Loucy (cell line): ENCODE measurements at regions not wholly inside any gene's neighbourhood (a gene's known extent, or its start where the extent isn't known, plus 50 kb on each side); places are given as distances from the start of the nearest gene placed in this dataset.

Experiments
- H2AFZ ChIP-seq: fragments of 200-600 bp; sonication (generic); 2 replicates; pipeline ENCODE4 v1.6.0; 2016; ENCODE audit warnings: antibody characterized with exemption, mild to moderate bottlenecking, low read length, moderate library complexity
- H3F3A ChIP-seq: fragments of 200-600 bp; 2 replicates; pipeline ENCODE4 v1.6.0; 2016; ENCODE audit warnings: antibody characterized with exemption, low read depth, mild to moderate bottlenecking
- H3K27me3 ChIP-seq: fragments of 200-600 bp; sonication (generic); 2 replicates; pipeline ENCODE4 v1.6.1; 2014; ENCODE audit warnings: low read length, mild to moderate bottlenecking; ENCODE audit not compliant: insufficient read depth, poor library complexity, severe bottlenecking
- H3K36me3 ChIP-seq: fragments of 200-600 bp; sonication (generic); 2 replicates; pipeline ENCODE4 v1.6.1; 2016; ENCODE audit warnings: low read length; ENCODE audit not compliant: insufficient read depth
- H3K4me1 ChIP-seq: fragments of 200-600 bp; sonication (generic); 2 replicates; pipeline ENCODE4 v1.5.1; 2014; ENCODE audit warnings: low read length, mild to moderate bottlenecking; ENCODE audit not compliant: insufficient read depth, poor library complexity, severe bottlenecking
- H3K4me2 ChIP-seq: fragments of 200-600 bp; sonication (generic); 2 replicates; pipeline ENCODE4 v1.6.0; 2014; ENCODE audit warnings: antibody characterized with exemption, low read length, low read depth, mild to moderate bottlenecking; ENCODE audit not compliant: poor library complexity, severe bottlenecking
- H3K4me3 ChIP-seq: fragments of 200-600 bp; sonication (generic); 2 replicates; pipeline ENCODE4 v1.5.1; 2014; ENCODE audit warnings: low read length, mild to moderate bottlenecking, mixed read lengths; ENCODE audit not compliant: poor library complexity, severe bottlenecking
- H3K79me2 ChIP-seq: fragments of 200-600 bp; sonication (generic); 2 replicates; pipeline ENCODE4 v1.6.1; 2014; ENCODE audit warnings: low read length; ENCODE audit not compliant: insufficient read depth
- H3K9ac ChIP-seq: fragments of 200-600 bp; sonication (generic); 2 replicates; pipeline ENCODE4 v1.6.0; 2014; ENCODE audit warnings: mild to moderate bottlenecking, low read depth, low read length, moderate library complexity; ENCODE audit not compliant: poor library complexity, severe bottlenecking
- H3K9me2 ChIP-seq: fragments of 200-600 bp; sonication (generic); replicated peaks from 2 replicates; pipeline ENCODE4 v1.6.1; 2016; ENCODE audit warnings: low read depth, low read length, mixed read lengths
- H3K9me3 ChIP-seq: fragments of 200-600 bp; sonication (generic); 2 replicates; pipeline ENCODE4 v1.6.1; 2014; ENCODE audit warnings: mild to moderate bottlenecking, antibody characterized with exemption, low read length, low read depth; ENCODE audit not compliant: insufficient read depth
- H4K20me1 ChIP-seq: fragments of 200-600 bp; sonication (generic); 2 replicates; pipeline ENCODE4 v1.6.0; 2014; ENCODE audit warnings: antibody characterized with exemption, low read length, mild to moderate bottlenecking; ENCODE audit not compliant: insufficient read depth, poor library complexity, severe bottlenecking
- EZH2phosphoT487 ChIP-seq: fragments of 200-600 bp; IDR thresholded peaks from 2 replicates; pipeline ENCODE4 v1.6.1; 2018; ENCODE audit warnings: antibody characterized with exemption, mild to moderate bottlenecking, moderate library complexity, borderline replicate concordance
- TF ChIP-seq, protein P1 (sequence below): fragments of 200-600 bp; sonication (generic); conservative IDR thresholded peaks from 2 replicates; pipeline ENCODE4 v1.5.1; 2014; ENCODE audit warnings: mild to moderate bottlenecking, antibody characterized with exemption, low read length

DNA sequence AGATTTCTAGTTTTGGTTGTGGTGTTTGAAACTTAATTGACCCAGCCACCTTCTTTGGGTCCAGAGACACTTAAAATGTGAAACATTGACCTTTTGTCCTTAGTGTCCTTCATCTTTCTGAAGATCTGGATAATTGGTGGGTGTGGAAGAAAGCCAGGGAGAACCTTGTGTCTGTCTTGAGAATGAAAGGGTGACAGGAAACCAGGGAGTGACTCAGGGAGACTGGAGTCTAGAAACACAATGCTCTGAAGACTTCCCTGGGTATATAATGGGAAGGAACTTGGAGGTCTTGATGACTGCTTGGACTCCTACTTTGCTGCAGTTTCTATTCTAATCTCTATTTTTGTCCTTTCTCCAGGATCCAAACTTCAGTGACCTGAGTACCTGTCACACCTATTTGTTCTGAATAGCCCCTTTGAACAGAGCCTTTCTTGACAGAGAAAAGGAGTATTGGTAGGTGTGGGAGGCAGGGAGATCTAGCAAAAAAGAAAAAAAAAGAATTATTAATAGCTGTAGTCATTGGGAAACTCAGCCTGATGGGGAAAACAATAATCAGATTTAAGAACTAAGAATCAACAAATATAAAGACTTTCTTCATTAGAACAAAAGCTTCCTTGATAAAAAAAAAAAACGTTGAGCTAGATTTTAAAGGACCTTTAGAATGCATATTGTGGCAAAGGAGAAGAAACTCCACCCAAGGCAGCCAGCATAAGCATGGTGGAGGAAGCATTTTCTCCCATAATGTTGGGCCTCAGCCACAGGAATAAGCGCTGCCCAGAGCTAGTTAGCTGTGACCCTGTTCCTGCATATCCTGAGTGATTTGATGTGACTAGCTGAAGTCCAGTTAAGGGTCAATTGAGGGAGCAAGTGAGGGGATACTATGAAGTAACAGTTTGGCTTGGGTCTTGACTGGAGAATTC is 77.9 kb upstream of the HOXC13 start:
- Histone ChIP-seq H3K27me3 (no peaks in the 10 kb centered on the region), H3K79me2 (no peaks in the 10 kb centered on the region), H3K36me3 (no peaks in the 10 kb centered on the region), H3K4me3 (no peak overlapping the region), H3K4me2 (no peak overlapping the region), H2AFZ (no peak overlapping the region), H3F3A (no peaks in the 10 kb centered on the region), H3K9ac (no peak overlapping the region), H4K20me1 (no peaks in the 10 kb centered on the region), H3K9me3 (no peaks in the 10 kb centered on the region), H3K4me1 (no peaks in the 10 kb centered on the region), H3K9me2 (no peaks in the 10 kb centered on the region)
- no peak for TF ChIP-seq EZH2phosphoT487
- TF ChIP-seq, protein P1, sequence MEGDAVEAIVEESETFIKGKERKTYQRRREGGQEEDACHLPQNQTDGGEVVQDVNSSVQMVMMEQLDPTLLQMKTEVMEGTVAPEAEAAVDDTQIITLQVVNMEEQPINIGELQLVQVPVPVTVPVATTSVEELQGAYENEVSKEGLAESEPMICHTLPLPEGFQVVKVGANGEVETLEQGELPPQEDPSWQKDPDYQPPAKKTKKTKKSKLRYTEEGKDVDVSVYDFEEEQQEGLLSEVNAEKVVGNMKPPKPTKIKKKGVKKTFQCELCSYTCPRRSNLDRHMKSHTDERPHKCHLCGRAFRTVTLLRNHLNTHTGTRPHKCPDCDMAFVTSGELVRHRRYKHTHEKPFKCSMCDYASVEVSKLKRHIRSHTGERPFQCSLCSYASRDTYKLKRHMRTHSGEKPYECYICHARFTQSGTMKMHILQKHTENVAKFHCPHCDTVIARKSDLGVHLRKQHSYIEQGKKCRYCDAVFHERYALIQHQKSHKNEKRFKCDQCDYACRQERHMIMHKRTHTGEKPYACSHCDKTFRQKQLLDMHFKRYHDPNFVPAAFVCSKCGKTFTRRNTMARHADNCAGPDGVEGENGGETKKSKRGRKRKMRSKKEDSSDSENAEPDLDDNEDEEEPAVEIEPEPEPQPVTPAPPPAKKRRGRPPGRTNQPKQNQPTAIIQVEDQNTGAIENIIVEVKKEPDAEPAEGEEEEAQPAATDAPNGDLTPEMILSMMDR = no peak

DNA sequence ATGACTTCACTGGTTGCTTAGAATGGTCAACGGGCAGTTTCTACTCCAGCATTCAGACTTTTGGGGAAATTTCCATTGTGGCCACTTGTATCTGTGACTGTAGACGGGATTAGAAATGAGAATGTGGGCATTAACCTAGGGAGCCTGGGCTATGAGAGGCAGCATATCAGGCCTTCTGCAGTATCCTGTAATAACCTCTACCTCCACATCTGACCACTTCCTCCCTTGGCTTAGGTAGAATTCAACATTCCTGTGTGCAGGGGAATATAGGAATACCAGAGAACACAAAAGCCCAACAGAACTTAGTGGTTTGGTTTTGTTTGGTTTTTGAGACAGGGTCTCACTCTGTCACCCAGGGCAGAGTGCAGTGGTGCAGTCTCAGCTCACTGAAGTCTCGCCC is 76.4 kb upstream of the HOXC13 start:
- no peak overlapping the region for H3K9ac ChIP-seq
- no peaks in the 10 kb centered on the region for H4K20me1 ChIP-seq
- H3K4me2 ChIP-seq = no peak overlapping the region
- no peak overlapping the region for H2AFZ ChIP-seq
- H3K79me2 ChIP-seq = no peaks in the 10 kb centered on the region
- no peak overlapping the region for H3K4me3 ChIP-seq
- H3K4me1 ChIP-seq = no peaks in the 10 kb centered on the region
- H3K9me2 ChIP-seq = no peaks in the 10 kb centered on the region
- TF ChIP-seq, protein P1 = no peak
- TF ChIP-seq EZH2phosphoT487 = no peak
- no peaks in the 10 kb centered on the region for H3K27me3 ChIP-seq
- no peaks in the 10 kb centered on the region for H3F3A ChIP-seq
- no peaks in the 10 kb centered on the region for H3K9me3 ChIP-seq
- no peaks in the 10 kb centered on the region for H3K36me3 ChIP-seq

DNA sequence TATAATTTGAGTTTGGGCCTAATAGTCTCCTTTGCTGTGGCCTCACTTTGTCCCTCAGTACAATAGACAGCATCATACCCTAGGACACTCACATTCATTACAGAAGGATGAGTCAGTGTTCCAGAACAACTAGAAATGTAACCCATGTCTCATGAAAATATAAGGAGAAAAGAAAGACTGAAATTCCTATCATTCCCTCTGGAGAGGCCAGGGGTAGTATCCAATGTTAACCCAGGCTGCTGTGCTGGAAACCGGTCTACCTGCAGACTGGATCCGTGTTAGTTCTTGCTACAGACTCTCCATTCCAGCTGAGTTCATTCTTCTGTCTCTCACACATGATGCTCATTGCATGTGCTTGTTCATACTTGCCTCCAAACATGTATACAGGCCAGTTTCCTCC is 75.8 kb upstream of the HOXC13 start:
- H3K9me2 ChIP-seq = no peaks in the 10 kb centered on the region
- H3K79me2 ChIP-seq = no peaks in the 10 kb centered on the region
- H3F3A ChIP-seq = no peaks in the 10 kb centered on the region
- no peaks in the 10 kb centered on the region for H3K36me3 ChIP-seq
- H3K9me3 ChIP-seq = no peaks in the 10 kb centered on the region
- no peak overlapping the region for H3K9ac ChIP-seq
- TF ChIP-seq, protein P1 = no peak
- no peak for TF ChIP-seq EZH2phosphoT487
- H4K20me1 ChIP-seq = no peaks in the 10 kb centered on the region
- H2AFZ ChIP-seq = no peak overlapping the region
- H3K4me2 ChIP-seq = no peak overlapping the region
- no peak overlapping the region for H3K4me3 ChIP-seq
- no peaks in the 10 kb centered on the region for H3K27me3 ChIP-seq
- no peaks in the 10 kb centered on the region for H3K4me1 ChIP-seq
